ENCODE measurements at regions not wholly inside any gene's neighbourhood (a gene's known extent, or its start where the extent isn't known, plus 50 kb on each side); places are given as distances from the start of the nearest gene placed in this dataset.

GRCh38 chr6:163827143-163827542 is 412.6 kb downstream of the QKI start:
- in situ Hi-C loops (cut with MboI; ENCODE audit: low pct_ligation_motif_present in 1 of 4, low pct_unique_long_range_greater_than_20kb in 1 of 4, low sequenced_read_pairs in 3 of 4) (no loop called here), intact Hi-C loops (cut with DNase I; ENCODE audit: low total_unique reads) (no loop called here)
- TF ChIP-seq POLR2A (IDR thresholded peaks at IDR 0.05) (no peak), POLR2AphosphoS5 (IDR thresholded peaks at IDR 0.05) (no peak), EP300 (IDR thresholded peaks at IDR 0.05; ENCODE audit: low read depth) (no peak)
- TF ChIP-seq, protein P1, sequence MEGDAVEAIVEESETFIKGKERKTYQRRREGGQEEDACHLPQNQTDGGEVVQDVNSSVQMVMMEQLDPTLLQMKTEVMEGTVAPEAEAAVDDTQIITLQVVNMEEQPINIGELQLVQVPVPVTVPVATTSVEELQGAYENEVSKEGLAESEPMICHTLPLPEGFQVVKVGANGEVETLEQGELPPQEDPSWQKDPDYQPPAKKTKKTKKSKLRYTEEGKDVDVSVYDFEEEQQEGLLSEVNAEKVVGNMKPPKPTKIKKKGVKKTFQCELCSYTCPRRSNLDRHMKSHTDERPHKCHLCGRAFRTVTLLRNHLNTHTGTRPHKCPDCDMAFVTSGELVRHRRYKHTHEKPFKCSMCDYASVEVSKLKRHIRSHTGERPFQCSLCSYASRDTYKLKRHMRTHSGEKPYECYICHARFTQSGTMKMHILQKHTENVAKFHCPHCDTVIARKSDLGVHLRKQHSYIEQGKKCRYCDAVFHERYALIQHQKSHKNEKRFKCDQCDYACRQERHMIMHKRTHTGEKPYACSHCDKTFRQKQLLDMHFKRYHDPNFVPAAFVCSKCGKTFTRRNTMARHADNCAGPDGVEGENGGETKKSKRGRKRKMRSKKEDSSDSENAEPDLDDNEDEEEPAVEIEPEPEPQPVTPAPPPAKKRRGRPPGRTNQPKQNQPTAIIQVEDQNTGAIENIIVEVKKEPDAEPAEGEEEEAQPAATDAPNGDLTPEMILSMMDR (IDR thresholded peaks at IDR 0.05), result no peak
- Histone ChIP-seq H3K9me3 (no peaks in the 10 kb centered on the region), H3K36me3 (no peaks in the 10 kb centered on the region), H3K27ac (no peak overlapping the region), H3K27me3 (no peaks in the 10 kb centered on the region), H3K4me3 (no peak overlapping the region), H3K4me1 (no peaks in the 10 kb centered on the region)
- WGBS, 2 donors (ENCODE audit: low coverage in 1 of 2), result 47 to 68% methylated on average over 2 of the region's 2 CpGs
- DNase-seq, result no peak

DNA sequence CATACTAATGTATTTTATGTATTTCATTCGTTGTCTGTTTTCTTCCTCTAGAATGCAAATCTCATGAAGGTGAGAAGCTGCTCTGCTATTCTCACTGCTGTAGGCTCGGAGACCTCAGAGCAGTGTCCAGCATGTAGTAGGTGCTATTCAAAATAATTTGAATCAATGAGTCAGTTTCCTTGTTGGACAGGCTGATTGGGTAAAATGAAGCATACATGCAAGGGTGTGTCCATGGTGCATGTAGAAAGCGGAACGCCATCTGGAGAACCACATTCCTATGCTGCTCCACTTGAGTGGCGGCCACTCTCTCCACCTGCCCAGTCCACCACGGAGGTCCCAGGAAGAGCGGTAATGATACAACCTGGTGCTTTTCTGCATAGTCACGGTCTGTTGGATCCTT is 412.1 kb downstream of the QKI start:
- no peak overlapping the region for H3K27ac ChIP-seq
- 87 to 97% methylated on average over 8 of the region's 8 CpGs for WGBS, 2 donors (ENCODE audit: low coverage in 1 of 2)
- in situ Hi-C loops (cut with MboI; ENCODE audit: low pct_ligation_motif_present in 1 of 4, low pct_unique_long_range_greater_than_20kb in 1 of 4, low sequenced_read_pairs in 3 of 4), result no loop called here
- H3K4me1 ChIP-seq, result no peaks in the 10 kb centered on the region
- no peak for DNase-seq
- H3K36me3 ChIP-seq, result no peaks in the 10 kb centered on the region
- intact Hi-C loops (cut with DNase I; ENCODE audit: low total_unique reads), result no loop called here
- no peak for TF ChIP-seq POLR2AphosphoS5 (IDR thresholded peaks at IDR 0.05)
- TF ChIP-seq, protein P1 (IDR thresholded peaks at IDR 0.05), result no peak
- TF ChIP-seq EP300 (IDR thresholded peaks at IDR 0.05; ENCODE audit: low read depth), result no peak
- no peak for TF ChIP-seq POLR2A (IDR thresholded peaks at IDR 0.05)
- H3K4me3 ChIP-seq, result no peak overlapping the region
- no peaks in the 10 kb centered on the region for H3K9me3 ChIP-seq
- no peaks in the 10 kb centered on the region for H3K27me3 ChIP-seq

DNA sequence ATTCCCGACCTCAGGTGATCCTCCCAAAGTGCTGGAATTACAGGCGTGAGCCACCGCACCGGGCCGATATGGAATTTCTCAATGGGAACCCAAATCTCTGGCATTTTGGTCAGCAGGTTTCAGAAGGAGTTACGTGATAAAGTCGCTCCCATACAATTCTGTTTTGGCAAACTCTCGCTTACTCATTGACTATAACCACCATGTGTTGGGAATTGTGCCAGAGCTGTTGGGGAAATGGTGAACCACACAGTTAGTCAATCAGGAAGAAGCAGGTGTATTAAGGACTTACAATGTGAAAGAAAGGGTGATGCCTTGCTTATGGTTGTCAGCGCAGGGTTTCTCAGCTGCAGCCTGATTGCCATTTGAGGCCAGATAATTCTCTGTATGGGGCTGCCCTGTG is 410.5 kb downstream of the QKI start:
- no peak for TF ChIP-seq POLR2A (IDR thresholded peaks at IDR 0.05)
- no peak for TF ChIP-seq EP300 (IDR thresholded peaks at IDR 0.05; ENCODE audit: low read depth)
- no peak for TF ChIP-seq POLR2AphosphoS5 (IDR thresholded peaks at IDR 0.05)
- TF ChIP-seq, protein P1 (IDR thresholded peaks at IDR 0.05), result no peak
- in situ Hi-C loops (cut with MboI; ENCODE audit: low pct_ligation_motif_present in 1 of 4, low pct_unique_long_range_greater_than_20kb in 1 of 4, low sequenced_read_pairs in 3 of 4) (no loop called here), intact Hi-C loops (cut with DNase I; ENCODE audit: low total_unique reads) (no loop called here)

DNA sequence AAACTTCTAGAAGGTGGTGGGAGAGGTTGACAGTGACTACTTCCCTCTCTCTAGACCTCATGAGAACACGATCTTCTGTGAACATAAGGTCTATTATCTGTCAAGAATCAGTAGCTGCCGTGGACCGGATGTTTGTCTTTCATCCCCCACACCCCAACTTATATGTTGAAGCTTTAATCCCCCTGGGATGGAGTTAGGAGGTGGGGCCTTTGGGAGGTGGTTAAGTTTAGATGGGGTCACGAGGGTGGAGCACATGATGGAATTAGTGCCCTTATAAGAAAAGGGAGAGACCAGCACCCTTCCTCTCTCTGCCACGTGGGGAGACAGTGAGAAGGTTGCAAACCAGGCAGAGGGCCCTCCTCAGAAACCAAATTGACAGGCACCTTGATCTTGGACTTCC is 409.1 kb downstream of the QKI start:
- 60% methylated on average over 5 of the region's 5 CpGs; no CpG with 5 or more reads in 1 of the 2 donors for WGBS, 2 donors (ENCODE audit: low coverage in 1 of 2)
- in situ Hi-C loops (cut with MboI; ENCODE audit: low pct_ligation_motif_present in 1 of 4, low pct_unique_long_range_greater_than_20kb in 1 of 4, low sequenced_read_pairs in 3 of 4) (no loop called here), intact Hi-C loops (cut with DNase I; ENCODE audit: low total_unique reads) (no loop called here)
- Histone ChIP-seq H3K4me1 (no peaks in the 10 kb centered on the region), H3K4me3 (no peak overlapping the region), H3K9me3 (no peaks in the 10 kb centered on the region), H3K27ac (no peak overlapping the region), H3K27me3 (no peaks in the 10 kb centered on the region), H3K36me3 (no peaks in the 10 kb centered on the region)
- TF ChIP-seq, protein P1 (IDR thresholded peaks at IDR 0.05), result no peak
- no peak for TF ChIP-seq EP300 (IDR thresholded peaks at IDR 0.05; ENCODE audit: low read depth)
- TF ChIP-seq POLR2A (IDR thresholded peaks at IDR 0.05), result no peak
- no peak for TF ChIP-seq POLR2AphosphoS5 (IDR thresholded peaks at IDR 0.05)
- DNase-seq, result no peak

More for the DNA sequence above, 410.5 kb downstream of the QKI start:
- Histone ChIP-seq H3K4me3 (no peak overlapping the region), H3K4me1 (no peaks in the 10 kb centered on the region), H3K36me3 (no peaks in the 10 kb centered on the region), H3K27ac (no peak overlapping the region), H3K9me3 (no peaks in the 10 kb centered on the region), H3K27me3 (no peaks in the 10 kb centered on the region)
- no peak for DNase-seq
- WGBS, 2 donors (ENCODE audit: low coverage in 1 of 2), result 79 to 85% methylated on average over 2 to 9 of the region's 9 CpGs
